Astrocyte (in vitro differentiated cells and primary cell): ENCODE measurements at regions not wholly inside any gene's neighbourhood (a gene's known extent, or its start where the extent isn't known, plus 50 kb on each side); places are given as distances from the start of the nearest gene placed in this dataset.
"Not testable (repeated sequence)": the region's sequence is repeated elsewhere in the genome, so short reads cannot be mapped to it uniquely, and the experiment has no call there.

ENCODE experiments used
- DNase-seq: peaks from one replicate; pipeline ENCODE4 v3.0.0-alpha.2; 2010; ENCODE audit warnings: low read depth
- FAIRE-seq: peaks from 2 replicates; lab custom pipeline; 2011; peaks lifted over from hg19 to GRCh38; lab: Jason Lieb, UNC
- H2AFZ ChIP-seq: 2 replicates; pipeline ENCODE4 v1.6.0; 2012; ENCODE audit warnings: low read depth, low read length, inconsistent platforms
- H3K27ac ChIP-seq: 2 replicates; pipeline ENCODE4 v1.5.1; 2011; ENCODE audit warnings: low read depth, low read length, inconsistent platforms
- H3K27me3 ChIP-seq: 2 replicates; pipeline ENCODE4 v1.6.0; 2011; ENCODE audit warnings: low read length, inconsistent platforms; ENCODE audit not compliant: insufficient read depth
- H3K36me3 ChIP-seq: 2 replicates; pipeline ENCODE4 v1.5.1; 2011; ENCODE audit warnings: low read length, inconsistent platforms; ENCODE audit not compliant: insufficient read depth
- H3K4me1 ChIP-seq: 2 replicates; pipeline ENCODE4 v1.5.1; 2011; ENCODE audit warnings: low read length, inconsistent platforms; ENCODE audit not compliant: insufficient read depth
- H3K4me2 ChIP-seq: 2 replicates; pipeline ENCODE4 v1.6.0; 2012; ENCODE audit warnings: low read length, inconsistent platforms
- H3K4me3 ChIP-seq: 2 replicates; pipeline ENCODE4 v1.5.1; 2011; ENCODE audit warnings: low read depth, mild to moderate bottlenecking, low read length, inconsistent platforms; ENCODE audit not compliant: insufficient read depth
- H3K79me2 ChIP-seq: 2 replicates; pipeline ENCODE4 v1.6.0; 2012; ENCODE audit warnings: mild to moderate bottlenecking, low read length, inconsistent platforms; ENCODE audit not compliant: insufficient read depth
- H3K9ac ChIP-seq: 2 replicates; pipeline ENCODE4 v1.6.0; 2012; ENCODE audit warnings: mild to moderate bottlenecking, low read length, inconsistent platforms
- H3K9me3 ChIP-seq: 2 replicates; pipeline ENCODE4 v1.5.1; 2012; ENCODE audit warnings: low read depth, mild to moderate bottlenecking, low read length, inconsistent platforms; ENCODE audit not compliant: insufficient read depth
- H4K20me1 ChIP-seq: 2 replicates; pipeline ENCODE4 v1.6.0; 2012; ENCODE audit warnings: low read length, inconsistent platforms; ENCODE audit not compliant: insufficient read depth
- H3K27ac Mint-ChIP-seq: one replicate; pipeline ENCODE4 v1.8.0; 2021; ENCODE audit warnings: mild to moderate bottlenecking, mixed read lengths; ENCODE audit not compliant: unreplicated experiment
- H3K27me3 Mint-ChIP-seq: one replicate; pipeline ENCODE4 v1.8.0; 2021; ENCODE audit warnings: low read depth, mixed read lengths; ENCODE audit not compliant: unreplicated experiment
- H3K36me3 Mint-ChIP-seq: one replicate; pipeline ENCODE4 v1.8.0; 2021; ENCODE audit warnings: low read depth, mixed read lengths; ENCODE audit not compliant: unreplicated experiment
- H3K4me1 Mint-ChIP-seq: one replicate; pipeline ENCODE4 v1.8.0; 2021; ENCODE audit warnings: low read depth, mixed read lengths; ENCODE audit not compliant: unreplicated experiment
- H3K4me3 Mint-ChIP-seq: one replicate; pipeline ENCODE4 v1.8.0; 2021; ENCODE audit warnings: mild to moderate bottlenecking, moderate library complexity, mixed read lengths; ENCODE audit not compliant: unreplicated experiment
- H3K9me3 Mint-ChIP-seq: one replicate; pipeline ENCODE4 v1.8.0; 2021; ENCODE audit warnings: mild to moderate bottlenecking, mixed read lengths; ENCODE audit not compliant: unreplicated experiment

DNA sequence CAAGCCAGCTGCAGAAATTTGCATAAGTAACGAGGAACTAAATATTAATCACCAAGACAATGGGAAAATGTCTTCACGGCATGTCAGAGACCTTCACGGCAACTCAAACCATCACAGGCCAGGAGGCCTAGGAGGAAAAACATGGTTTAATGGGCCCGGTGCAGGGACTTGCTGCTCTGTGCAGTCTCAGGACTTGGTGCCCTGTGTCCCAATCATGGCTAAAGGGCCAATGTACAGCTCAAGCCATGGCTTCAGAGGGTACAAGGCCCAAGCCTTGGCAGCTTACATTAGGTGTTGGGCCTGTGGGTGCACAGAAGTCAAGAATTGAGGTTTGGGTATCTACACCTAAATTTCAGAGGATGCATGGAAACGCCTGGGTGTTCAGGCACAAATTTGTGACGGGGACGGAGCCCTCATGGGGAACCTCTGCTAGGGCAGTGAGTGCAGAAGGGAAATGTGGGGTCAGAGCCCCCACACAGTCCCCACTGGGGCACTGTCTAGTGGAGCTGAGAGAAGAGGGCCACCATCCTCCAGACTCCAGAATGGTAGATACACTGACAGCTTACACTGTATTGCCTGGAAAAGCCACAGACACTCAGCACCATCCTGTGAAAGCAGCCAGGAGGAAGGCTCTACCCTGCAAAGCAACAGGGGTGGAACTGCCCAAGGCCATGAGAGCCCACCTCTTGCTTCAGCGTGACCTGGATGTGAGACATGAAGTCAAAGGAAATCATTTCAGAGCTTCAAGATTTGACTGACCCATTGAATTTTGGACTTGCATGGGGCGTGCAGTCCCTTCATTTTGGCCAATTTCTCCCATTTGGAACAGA is 5284.3 kb upstream of the TPTE start:
- not testable (repeated sequence) for H3K27me3 Mint-ChIP-seq, H3K27ac ChIP-seq, H3K4me1 Mint-ChIP-seq, H3K36me3 ChIP-seq, H3K79me2 ChIP-seq, H3K9ac ChIP-seq, H3K4me3 ChIP-seq, H3K4me2 ChIP-seq, H3K27me3 ChIP-seq, H4K20me1 ChIP-seq, H3K36me3 Mint-ChIP-seq, H3K27ac Mint-ChIP-seq, H3K4me1 ChIP-seq, H2AFZ ChIP-seq, FAIRE-seq, H3K4me3 Mint-ChIP-seq, DNase-seq
- H3K9me3 Mint-ChIP-seq = peaks cover 23% of the 10 kb centered on the region
- peaks cover 11% of the 10 kb centered on the region for H3K9me3 ChIP-seq

DNA sequence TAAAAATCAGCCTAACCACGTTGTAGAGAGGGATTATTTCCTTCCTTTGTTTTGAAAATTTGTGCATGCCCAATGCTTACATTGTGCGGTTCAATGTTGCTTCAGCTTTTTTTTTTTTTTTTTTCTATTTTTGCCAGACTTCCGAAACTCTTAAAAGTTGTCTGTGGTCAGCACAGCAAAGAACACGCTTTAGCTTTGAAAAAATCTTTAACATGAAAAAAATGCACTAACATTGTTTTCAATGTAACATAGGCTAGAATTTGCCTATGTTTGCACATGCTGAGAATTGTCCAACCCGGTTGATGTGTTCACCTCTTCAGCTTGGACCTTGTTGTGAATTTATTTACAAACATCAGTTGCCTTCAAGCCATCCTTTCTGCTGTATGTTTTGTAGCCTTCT is 5280.9 kb upstream of the TPTE start:
- not testable (repeated sequence) for H3K27me3 ChIP-seq, H3K36me3 ChIP-seq, DNase-seq, H2AFZ ChIP-seq, H3K9ac ChIP-seq, H3K4me2 ChIP-seq, H3K36me3 Mint-ChIP-seq, H3K79me2 ChIP-seq, H3K27me3 Mint-ChIP-seq, H3K4me1 ChIP-seq, H3K4me1 Mint-ChIP-seq, H3K4me3 Mint-ChIP-seq, H3K27ac Mint-ChIP-seq, H3K27ac ChIP-seq, H3K4me3 ChIP-seq, FAIRE-seq, H3K9me3 ChIP-seq, H4K20me1 ChIP-seq
- peaks cover 10% of the 10 kb centered on the region for H3K9me3 Mint-ChIP-seq

DNA sequence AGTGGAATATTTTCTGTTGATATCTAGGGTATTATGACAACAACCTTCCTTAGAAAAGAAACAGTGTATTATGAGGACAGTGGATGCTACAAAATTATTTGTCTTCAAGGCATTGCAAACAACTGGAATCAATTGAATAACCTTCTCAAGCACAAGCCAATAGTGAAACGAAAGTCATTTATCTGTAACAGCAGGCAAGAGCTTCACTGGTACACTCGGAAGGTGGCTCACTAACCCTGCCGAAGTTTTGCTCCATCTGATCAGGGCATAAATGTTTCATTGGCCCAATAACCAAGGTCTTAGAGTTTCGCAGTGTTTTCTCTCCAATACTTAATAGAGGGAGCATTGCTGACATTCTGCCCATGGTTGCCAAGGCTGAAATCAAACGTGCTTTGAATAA is 5278.7 kb upstream of the TPTE start:
- H3K4me3 Mint-ChIP-seq, H3K27ac Mint-ChIP-seq, H3K9ac ChIP-seq, H3K36me3 ChIP-seq, FAIRE-seq, H3K4me1 ChIP-seq, H3K27me3 Mint-ChIP-seq, H4K20me1 ChIP-seq, H3K4me2 ChIP-seq, H3K79me2 ChIP-seq, H3K27me3 ChIP-seq, DNase-seq, H3K4me3 ChIP-seq, H3K27ac ChIP-seq, H2AFZ ChIP-seq, H3K36me3 Mint-ChIP-seq, H3K9me3 ChIP-seq, H3K4me1 Mint-ChIP-seq: not testable (repeated sequence)
- peaks cover 15% of the 10 kb centered on the region for H3K9me3 Mint-ChIP-seq

DNA sequence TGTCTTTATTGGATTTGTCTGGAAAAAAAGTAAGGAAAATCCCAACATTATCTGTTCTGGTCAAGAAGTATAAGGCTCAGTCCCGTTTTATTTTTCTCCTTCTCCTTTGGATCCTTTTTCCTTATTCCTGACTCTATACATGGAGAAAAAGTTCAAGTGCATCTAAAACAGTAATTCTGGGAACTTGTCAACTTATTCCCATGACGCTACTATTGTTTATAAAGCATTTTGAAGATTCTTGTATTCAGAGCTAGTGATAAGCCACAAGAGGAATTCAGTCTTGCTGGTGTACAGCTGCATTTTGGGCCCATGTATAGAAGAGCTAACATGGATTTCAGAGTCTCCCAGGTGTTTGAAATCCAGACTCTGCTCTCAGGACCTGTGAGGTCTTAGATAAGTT is 5278.1 kb upstream of the TPTE start:
- H3K27me3 Mint-ChIP-seq, H3K36me3 Mint-ChIP-seq, H3K4me2 ChIP-seq, H3K4me3 ChIP-seq, H3K4me1 Mint-ChIP-seq, H3K27ac Mint-ChIP-seq, H3K9ac ChIP-seq, H4K20me1 ChIP-seq, H3K36me3 ChIP-seq, H3K9me3 ChIP-seq, H3K79me2 ChIP-seq, H2AFZ ChIP-seq, FAIRE-seq, H3K4me3 Mint-ChIP-seq, H3K4me1 ChIP-seq, H3K27me3 ChIP-seq, H3K27ac ChIP-seq, DNase-seq: not testable (repeated sequence)
- H3K9me3 Mint-ChIP-seq = peaks cover 14% of the 10 kb centered on the region

DNA sequence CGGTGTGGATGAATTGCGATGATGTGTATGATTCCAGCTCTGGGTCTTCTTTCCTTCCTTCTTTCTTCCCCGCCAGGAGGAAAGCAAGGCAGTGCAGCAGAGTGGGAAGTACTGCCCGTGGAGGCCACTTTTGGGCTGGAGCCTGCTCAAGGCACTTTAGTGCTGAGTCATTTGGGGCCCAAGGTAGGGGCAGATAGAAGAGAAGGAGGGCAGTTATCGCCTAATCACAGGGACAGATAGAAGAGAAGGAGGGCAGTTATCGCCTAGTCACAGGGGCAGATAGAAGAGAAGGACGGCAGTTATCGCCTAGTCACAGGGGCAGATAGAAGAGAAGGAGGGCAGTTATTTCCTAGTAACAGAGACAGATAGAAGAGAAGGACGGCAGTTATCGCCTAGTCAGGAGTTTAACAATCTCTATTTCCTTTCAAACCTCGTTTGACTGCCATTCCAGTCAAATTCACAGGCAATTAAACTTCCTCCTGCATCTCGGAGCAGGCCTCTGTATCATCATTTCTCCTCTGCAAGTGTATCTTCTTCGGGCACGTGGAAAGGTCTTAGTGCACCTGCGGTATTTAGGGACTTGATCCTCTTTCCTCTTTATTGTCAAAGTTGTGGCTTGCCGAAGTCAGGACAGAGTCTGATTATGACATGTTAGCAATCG is 5277.5 kb upstream of the TPTE start:
- not testable (repeated sequence) for DNase-seq, H3K27ac ChIP-seq, H3K4me3 Mint-ChIP-seq, H3K9me3 ChIP-seq, H3K27me3 ChIP-seq, H3K79me2 ChIP-seq, H3K4me1 ChIP-seq, H3K27me3 Mint-ChIP-seq, H3K4me3 ChIP-seq, FAIRE-seq, H3K27ac Mint-ChIP-seq, H3K36me3 Mint-ChIP-seq, H3K4me2 ChIP-seq, H4K20me1 ChIP-seq, H3K9ac ChIP-seq, H2AFZ ChIP-seq, H3K4me1 Mint-ChIP-seq, H3K36me3 ChIP-seq
- H3K9me3 Mint-ChIP-seq = peaks cover 13% of the 10 kb centered on the region

DNA sequence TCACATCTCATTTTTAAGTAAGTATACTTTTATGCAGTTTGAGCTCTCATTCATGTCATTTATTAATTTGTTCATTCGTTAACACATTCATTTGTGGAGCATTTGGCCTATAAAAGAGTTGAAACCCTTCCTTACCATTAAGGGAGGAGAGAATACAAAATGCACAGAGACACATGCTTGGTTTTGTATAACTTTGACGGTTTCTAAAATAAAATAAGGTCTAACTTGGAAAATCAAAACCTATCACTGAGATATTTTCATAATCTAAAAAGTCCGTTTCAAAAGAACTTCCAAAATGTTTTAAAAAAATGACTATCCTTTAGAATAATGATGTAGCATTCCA is 5277.0 kb upstream of the TPTE start:
- H3K27me3 Mint-ChIP-seq, FAIRE-seq, H3K4me2 ChIP-seq, H3K4me3 ChIP-seq, H3K27me3 ChIP-seq, DNase-seq, H3K4me1 ChIP-seq, H3K4me1 Mint-ChIP-seq, H3K9me3 ChIP-seq, H3K36me3 Mint-ChIP-seq, H3K4me3 Mint-ChIP-seq, H2AFZ ChIP-seq, H3K9ac ChIP-seq, H3K36me3 ChIP-seq, H3K27ac Mint-ChIP-seq, H3K79me2 ChIP-seq, H3K27ac ChIP-seq, H4K20me1 ChIP-seq: not testable (repeated sequence)
- H3K9me3 Mint-ChIP-seq = peaks cover 13% of the 10 kb centered on the region
